ENCODE measurements at regions not wholly inside any gene's neighbourhood (a gene's known extent, or its start where the extent isn't known, plus 50 kb on each side); places are given as distances from the start of the nearest gene placed in this dataset.

- H3K4me3 ChIP-seq (ENCODE audit: low read depth, low read length) = no peak overlapping the region
- no peak for TF ChIP-seq CTCF (IDR thresholded peaks at IDR 0.05; ENCODE audit: low read depth, low read length)
These were observed 380.8 kb downstream of the CXXC4 start for GRCh38 chr4:104113850-104114249.

- no peak for TF ChIP-seq CTCF (IDR thresholded peaks at IDR 0.05; ENCODE audit: low read depth, low read length)
- no peak overlapping the region for H3K4me3 ChIP-seq (ENCODE audit: low read depth, low read length)
These were observed 379.4 kb upstream of the TACR3 start for GRCh38 chr4:104099141-104099540.

GRCh38 chr4:104093247-104093646 is 373.5 kb upstream of the TACR3 start:
- no peak for TF ChIP-seq CTCF (IDR thresholded peaks at IDR 0.05; ENCODE audit: low read depth, low read length)
- no peak overlapping the region for H3K4me3 ChIP-seq (ENCODE audit: low read depth, low read length)

- no peak for TF ChIP-seq CTCF (IDR thresholded peaks at IDR 0.05; ENCODE audit: low read depth, low read length)
- no peak overlapping the region for H3K4me3 ChIP-seq (ENCODE audit: low read depth, low read length)
These were observed 353.4 kb upstream of the TACR3 start for GRCh38 chr4:104073229-104073628.

GRCh38 chr4:104066533-104066932 is 346.7 kb upstream of the TACR3 start:
- no peak for TF ChIP-seq CTCF (IDR thresholded peaks at IDR 0.05; ENCODE audit: low read depth, low read length)

GRCh38 chr4:104064646-104065577 is 345.1 kb upstream of the TACR3 start:
- no peak for TF ChIP-seq CTCF (IDR thresholded peaks at IDR 0.05; ENCODE audit: low read depth, low read length)
- no peak overlapping the region for H3K4me3 ChIP-seq (ENCODE audit: low read depth, low read length)

More at GRCh38 chr4:104066533-104066932, 346.7 kb upstream of the TACR3 start:
- H3K4me3 ChIP-seq (ENCODE audit: low read depth, low read length) = no peak overlapping the region

GRCh38 chr4:104063341-104063740 is 343.6 kb upstream of the TACR3 start:
- no peak for TF ChIP-seq CTCF (IDR thresholded peaks at IDR 0.05; ENCODE audit: low read depth, low read length)
- no peak overlapping the region for H3K4me3 ChIP-seq (ENCODE audit: low read depth, low read length)

Data from WI38 (cell line).